ENCODE measurements at regions not wholly inside any gene's neighbourhood (a gene's known extent, or its start where the extent isn't known, plus 50 kb on each side); places are given as distances from the start of the nearest gene placed in this dataset.

DNA sequence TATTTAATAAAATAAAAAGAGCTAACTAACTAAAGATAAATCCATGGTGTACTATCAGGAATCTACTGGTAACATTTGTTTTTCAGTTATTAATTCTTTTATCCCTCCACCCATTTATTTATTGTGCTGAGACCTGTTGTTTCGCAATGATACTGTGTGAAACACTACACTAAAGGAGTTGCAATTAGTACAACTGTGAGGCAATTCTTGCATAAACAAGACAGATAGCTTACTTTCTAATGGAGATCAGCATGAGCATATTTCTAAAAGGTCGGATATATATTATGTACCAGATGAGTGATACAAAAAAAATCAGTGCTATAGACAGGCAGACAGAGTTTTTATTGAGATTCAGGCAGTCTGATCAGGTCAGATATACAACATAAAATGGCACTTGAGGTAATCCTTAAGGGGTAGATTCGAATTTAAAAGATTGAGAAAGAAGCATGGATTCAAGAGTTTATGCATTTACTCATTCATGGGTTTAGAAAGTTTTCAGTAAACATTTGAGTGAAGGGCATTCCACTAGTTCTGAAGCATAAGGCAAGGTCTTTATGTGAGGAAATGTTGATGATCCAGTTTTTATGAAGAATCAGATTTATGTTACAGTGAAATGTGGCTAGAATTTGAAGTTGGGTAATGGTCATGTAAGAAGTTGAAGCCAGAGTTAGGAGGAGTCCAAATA is 147.6 kb downstream of the POLR1F start:
- Histone ChIP-seq H3K9ac (ENCODE audit: extremely low read depth, insufficient read length, low read length) (no peak overlapping the region), H4K8ac (replicated peaks; ENCODE audit: insufficient read length, low read depth, low read length) (no peak overlapping the region), H3K9me3 (ENCODE audit: control insufficient read depth, low read depth, low read length) (no peaks in the 10 kb centered on the region)

More for the DNA sequence above, 147.6 kb downstream of the POLR1F start:
- no peak for DNase-seq
- H3K4me1 Mint-ChIP-seq, result no peaks in the 10 kb centered on the region
- no peak overlapping the region for H2BK12ac ChIP-seq (ENCODE audit: insufficient read length, low read depth, low read length)
- H3K4ac ChIP-seq (ENCODE audit: low read depth, low read length), result no peak overlapping the region
- no peak overlapping the region for H2BK120ac ChIP-seq (ENCODE audit: low read depth, low read length, poor library complexity, severe bottlenecking)
- no peak overlapping the region for H3K27ac ChIP-seq (ENCODE audit: insufficient read length, low read depth, low read length)
- no peak overlapping the region for H3K27ac Mint-ChIP-seq
- TF ChIP-seq, protein P1, sequence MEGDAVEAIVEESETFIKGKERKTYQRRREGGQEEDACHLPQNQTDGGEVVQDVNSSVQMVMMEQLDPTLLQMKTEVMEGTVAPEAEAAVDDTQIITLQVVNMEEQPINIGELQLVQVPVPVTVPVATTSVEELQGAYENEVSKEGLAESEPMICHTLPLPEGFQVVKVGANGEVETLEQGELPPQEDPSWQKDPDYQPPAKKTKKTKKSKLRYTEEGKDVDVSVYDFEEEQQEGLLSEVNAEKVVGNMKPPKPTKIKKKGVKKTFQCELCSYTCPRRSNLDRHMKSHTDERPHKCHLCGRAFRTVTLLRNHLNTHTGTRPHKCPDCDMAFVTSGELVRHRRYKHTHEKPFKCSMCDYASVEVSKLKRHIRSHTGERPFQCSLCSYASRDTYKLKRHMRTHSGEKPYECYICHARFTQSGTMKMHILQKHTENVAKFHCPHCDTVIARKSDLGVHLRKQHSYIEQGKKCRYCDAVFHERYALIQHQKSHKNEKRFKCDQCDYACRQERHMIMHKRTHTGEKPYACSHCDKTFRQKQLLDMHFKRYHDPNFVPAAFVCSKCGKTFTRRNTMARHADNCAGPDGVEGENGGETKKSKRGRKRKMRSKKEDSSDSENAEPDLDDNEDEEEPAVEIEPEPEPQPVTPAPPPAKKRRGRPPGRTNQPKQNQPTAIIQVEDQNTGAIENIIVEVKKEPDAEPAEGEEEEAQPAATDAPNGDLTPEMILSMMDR (conservative IDR thresholded peaks at IDR 0.05), result no peak
- no peak overlapping the region for H4K5ac ChIP-seq (ENCODE audit: insufficient read length, low read depth, low read length)
- no peak overlapping the region for H3K56ac ChIP-seq (ENCODE audit: insufficient read length, low read depth, low read length)
- H3K9me3 Mint-ChIP-seq, result no peaks in the 10 kb centered on the region
- no peak overlapping the region for H3T11ph ChIP-seq (ENCODE audit: low read length)
- no peak overlapping the region for H3K4me2 ChIP-seq (ENCODE audit: insufficient read depth, insufficient read length, low read length)
- no peak overlapping the region for H4K91ac ChIP-seq (ENCODE audit: insufficient read length, low read depth, low read length)
- no peaks in the 10 kb centered on the region for H4K20me1 ChIP-seq (ENCODE audit: control insufficient read depth, insufficient read depth, insufficient read length)
- no peak overlapping the region for H2BK15ac ChIP-seq (ENCODE audit: low read depth, low read length)
- H2BK20ac ChIP-seq (ENCODE audit: low read depth, low read length, poor library complexity, severe bottlenecking), result no peak overlapping the region
- no CpG with 5 or more reads among the region's 3 CpGs for WGBS (ENCODE audit: extremely low coverage, insufficient read length, low lambda C conversion rate)
- no peak overlapping the region for H3K4me3 Mint-ChIP-seq
- H3K27me3 ChIP-seq (ENCODE audit: insufficient read depth, low read length), result no peaks in the 10 kb centered on the region
- H3K36me3 Mint-ChIP-seq (ENCODE audit: insufficient read depth in 1 of 3, low read depth in 3 of 3), result no peaks in the 10 kb centered on the region
- no peak overlapping the region for H3K18ac ChIP-seq (ENCODE audit: insufficient read length, low read depth, low read length)
- no peaks in the 10 kb centered on the region for H3K79me1 ChIP-seq (ENCODE audit: insufficient read depth, low read depth, low read length, poor library complexity, severe bottlenecking)
- H3K4me1 ChIP-seq (ENCODE audit: insufficient read depth, low read length), result no peaks in the 10 kb centered on the region
- H3K79me2 ChIP-seq (ENCODE audit: insufficient read depth, low read length), result no peaks in the 10 kb centered on the region
- H2AK5ac ChIP-seq (ENCODE audit: insufficient read length, low read length), result no peak overlapping the region
- H3K23me2 ChIP-seq (ENCODE audit: insufficient read length, low read depth, low read length, poor library complexity, severe bottlenecking), result no peaks in the 10 kb centered on the region
- H3K27me3 Mint-ChIP-seq (ENCODE audit: low read depth), result no peaks in the 10 kb centered on the region; the same call in 1 of the 2 replicates
- H2AFZ ChIP-seq (ENCODE audit: low read length), result no peak overlapping the region
- no peak overlapping the region for H2BK5ac ChIP-seq (ENCODE audit: insufficient read length, low read length)
- H3K14ac ChIP-seq (ENCODE audit: insufficient read depth, low read length), result no peak overlapping the region
- H3K23ac ChIP-seq (ENCODE audit: insufficient read length, low read depth, low read length), result no peak overlapping the region
